ENCODE measurements at regions not wholly inside any gene's neighbourhood (a gene's known extent, or its start where the extent isn't known, plus 50 kb on each side); places are given as distances from the start of the nearest gene placed in this dataset.

DNA sequence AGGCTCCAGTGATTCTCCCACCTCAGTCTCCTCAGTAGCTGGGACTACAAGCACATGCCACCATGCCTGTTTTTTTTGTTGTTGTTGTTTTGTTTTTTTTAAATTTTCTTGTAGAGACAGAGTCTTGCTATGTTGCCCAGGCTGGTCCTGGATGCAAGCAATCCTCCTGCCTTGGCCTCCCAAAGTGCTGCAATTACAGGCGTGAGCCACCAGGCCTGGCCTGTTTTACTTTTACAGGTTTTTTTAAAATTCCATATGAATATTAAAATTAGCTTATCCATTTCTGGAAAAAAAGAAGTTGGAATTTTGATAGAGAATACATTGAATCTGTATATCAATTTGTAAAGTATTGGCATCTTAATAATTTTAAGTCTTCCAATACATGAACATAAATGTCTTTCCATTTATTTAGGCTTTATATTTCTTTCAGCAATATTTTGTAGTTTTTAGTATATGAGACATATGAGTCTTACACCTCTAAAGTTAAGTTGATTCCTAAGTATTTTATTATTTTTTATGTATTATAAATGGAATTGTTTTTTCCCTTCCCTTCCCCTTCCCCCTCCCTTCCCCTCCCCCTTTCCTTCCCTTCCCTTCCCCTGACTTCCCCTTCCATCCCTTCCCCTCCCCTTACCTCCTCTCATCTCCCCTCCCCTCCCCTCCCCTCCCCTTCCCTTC lies 323.5 kb upstream of the SALL1 start:
- no peak for DNase-seq
- Histone ChIP-seq H3K9me3 (no peaks in the 10 kb centered on the region), H3K36me3 (no peaks in the 10 kb centered on the region), H3K27ac (no peak overlapping the region), H3K4me1 (no peaks in the 10 kb centered on the region), H3K4me3 (no peak overlapping the region), H3K27me3 (no peaks in the 10 kb centered on the region)
- intact Hi-C loops (cut with DNase I; ENCODE audit: low total_unique reads): no loop called here
- no peak for TF ChIP-seq POLR2A (IDR thresholded peaks at IDR 0.05)
- TF ChIP-seq CTCF (IDR thresholded peaks at IDR 0.05): no peak

GRCh38 chr16:51473091-51473490 lies 322.0 kb upstream of the SALL1 start:
- Histone ChIP-seq H3K4me1 (no peaks in the 10 kb centered on the region), H3K27me3 (no peaks in the 10 kb centered on the region), H3K4me3 (no peak overlapping the region), H3K27ac (no peak overlapping the region), H3K9me3 (no peaks in the 10 kb centered on the region), H3K36me3 (no peaks in the 10 kb centered on the region)
- TF ChIP-seq POLR2A (IDR thresholded peaks at IDR 0.05) (no peak), CTCF (IDR thresholded peaks at IDR 0.05) (no peak)
- intact Hi-C loops (cut with DNase I; ENCODE audit: low total_unique reads): no loop called here
- DNase-seq: no peak

DNA sequence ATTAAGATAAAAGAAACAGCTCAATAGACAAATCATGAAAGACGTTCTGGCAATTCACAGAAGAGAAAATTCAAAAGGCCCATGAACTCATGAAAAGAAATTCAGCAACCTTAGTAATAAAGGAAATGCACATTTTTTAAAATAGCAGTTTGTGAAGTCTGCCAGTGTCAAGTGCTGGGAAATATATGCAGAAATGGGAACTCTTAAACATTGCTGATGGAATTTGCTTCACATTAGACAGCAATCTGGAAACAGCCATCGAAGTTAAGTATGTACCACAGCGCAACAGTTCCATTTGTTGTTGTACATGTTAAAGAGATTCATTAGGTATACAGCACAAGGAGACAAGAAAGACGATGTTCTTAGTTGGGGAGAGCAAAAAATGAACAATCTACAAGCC lies 319.4 kb upstream of the SALL1 start:
- no peak overlapping the region for H3K4me3 ChIP-seq
- H3K27me3 ChIP-seq: no peaks in the 10 kb centered on the region
- no peaks in the 10 kb centered on the region for H3K9me3 ChIP-seq
- TF ChIP-seq POLR2A (IDR thresholded peaks at IDR 0.05) (no peak), CTCF (IDR thresholded peaks at IDR 0.05) (no peak)
- no peaks in the 10 kb centered on the region for H3K36me3 ChIP-seq
- intact Hi-C loops (cut with DNase I; ENCODE audit: low total_unique reads): no loop called here
- no peak overlapping the region for H3K27ac ChIP-seq
- H3K4me1 ChIP-seq: no peaks in the 10 kb centered on the region
- DNase-seq: no peak

GRCh38 chr16:51464996-51465395 lies 313.9 kb upstream of the SALL1 start:
- no peak for DNase-seq

GRCh38 chr16:51461255-51461654 lies 310.2 kb upstream of the SALL1 start:
- intact Hi-C loops (cut with DNase I; ENCODE audit: low total_unique reads): no loop called here
- H3K27ac ChIP-seq: no peak overlapping the region
- H3K4me3 ChIP-seq: no peak overlapping the region

More at GRCh38 chr16:51464996-51465395, 313.9 kb upstream of the SALL1 start:
- TF ChIP-seq CTCF (IDR thresholded peaks at IDR 0.05): no peak
- no peak for TF ChIP-seq POLR2A (IDR thresholded peaks at IDR 0.05)
- intact Hi-C loops (cut with DNase I; ENCODE audit: low total_unique reads): no loop called here
- no peaks in the 10 kb centered on the region for H3K27me3 ChIP-seq
- H3K4me1 ChIP-seq: no peaks in the 10 kb centered on the region
- no peak overlapping the region for H3K27ac ChIP-seq
- no peaks in the 10 kb centered on the region for H3K9me3 ChIP-seq
- no peak overlapping the region for H3K4me3 ChIP-seq
- no peaks in the 10 kb centered on the region for H3K36me3 ChIP-seq

More at GRCh38 chr16:51461255-51461654, 310.2 kb upstream of the SALL1 start:
- no peak for DNase-seq
- Histone ChIP-seq H3K9me3 (no peaks in the 10 kb centered on the region), H3K36me3 (no peaks in the 10 kb centered on the region), H3K4me1 (no peaks in the 10 kb centered on the region), H3K27me3 (no peaks in the 10 kb centered on the region)
- TF ChIP-seq CTCF (IDR thresholded peaks at IDR 0.05) (no peak), POLR2A (IDR thresholded peaks at IDR 0.05) (no peak)

Measured in uterus (tissue), 3 donors.